ENCODE measurements at regions not wholly inside any gene's neighbourhood (a gene's known extent, or its start where the extent isn't known, plus 50 kb on each side); places are given as distances from the start of the nearest gene placed in this dataset.

DNA sequence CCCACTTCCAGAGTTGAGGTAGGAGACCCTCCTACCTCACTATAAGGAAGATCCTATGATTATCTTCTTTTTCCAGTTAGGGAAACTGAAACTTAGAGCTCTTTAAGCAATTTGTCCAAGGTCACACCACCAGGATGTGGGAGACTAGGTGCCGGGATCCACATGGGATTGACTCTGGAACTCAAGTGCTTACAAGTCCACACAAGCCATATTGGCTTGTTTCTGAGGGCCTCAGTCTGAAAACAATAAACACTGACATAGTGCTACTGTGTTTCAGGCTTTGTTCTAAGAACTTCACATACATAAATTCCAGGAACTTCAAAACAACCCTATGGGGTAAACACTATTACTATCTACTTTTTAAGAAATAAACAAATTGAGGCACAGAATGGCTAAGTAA is 481.3 kb downstream of the ZSWIM6 start:
- TF ChIP-seq POLR2AphosphoS5 (IDR thresholded peaks at IDR 0.05; ENCODE audit: insufficient read depth in 1 of 2, low read depth in 1 of 2): no peak
- TF ChIP-seq, protein P1, sequence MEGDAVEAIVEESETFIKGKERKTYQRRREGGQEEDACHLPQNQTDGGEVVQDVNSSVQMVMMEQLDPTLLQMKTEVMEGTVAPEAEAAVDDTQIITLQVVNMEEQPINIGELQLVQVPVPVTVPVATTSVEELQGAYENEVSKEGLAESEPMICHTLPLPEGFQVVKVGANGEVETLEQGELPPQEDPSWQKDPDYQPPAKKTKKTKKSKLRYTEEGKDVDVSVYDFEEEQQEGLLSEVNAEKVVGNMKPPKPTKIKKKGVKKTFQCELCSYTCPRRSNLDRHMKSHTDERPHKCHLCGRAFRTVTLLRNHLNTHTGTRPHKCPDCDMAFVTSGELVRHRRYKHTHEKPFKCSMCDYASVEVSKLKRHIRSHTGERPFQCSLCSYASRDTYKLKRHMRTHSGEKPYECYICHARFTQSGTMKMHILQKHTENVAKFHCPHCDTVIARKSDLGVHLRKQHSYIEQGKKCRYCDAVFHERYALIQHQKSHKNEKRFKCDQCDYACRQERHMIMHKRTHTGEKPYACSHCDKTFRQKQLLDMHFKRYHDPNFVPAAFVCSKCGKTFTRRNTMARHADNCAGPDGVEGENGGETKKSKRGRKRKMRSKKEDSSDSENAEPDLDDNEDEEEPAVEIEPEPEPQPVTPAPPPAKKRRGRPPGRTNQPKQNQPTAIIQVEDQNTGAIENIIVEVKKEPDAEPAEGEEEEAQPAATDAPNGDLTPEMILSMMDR (IDR thresholded peaks at IDR 0.05): no peak

All from vagina (tissue), 2 donors.